H1 (cell line): ENCODE measurements at regions not wholly inside any gene's neighbourhood (a gene's known extent, or its start where the extent isn't known, plus 50 kb on each side); places are given as distances from the start of the nearest gene placed in this dataset.

Experiments
- CTCF ChIA-PET: fragments of 300-600 bp; sonication (Branson Sonifier 250); formaldehyde crosslinking; loops from one replicate; lab custom pipeline; 2021; ENCODE audit not compliant: partially characterized antibody; lab: Charles Lee
- POLR2A ChIA-PET: fragments of 300-600 bp; sonication (Branson Sonifier 250); formaldehyde crosslinking; loops from one replicate; lab custom pipeline; 2021; ENCODE audit warnings: inconsistent platforms; ENCODE audit not compliant: partially characterized antibody; lab: Charles Lee
- DNase-seq, 2 experiments: peaks; one replicate each; pipeline versions ENCODE4 v3.0.0 to v3.0.0-alpha.2; 2010 to 2022; ENCODE audit warnings: low spot score in 2 of 2, low read depth in 1 of 2, mixed read lengths in 1 of 2
- FAIRE-seq: peaks from 2 replicates; lab custom pipeline; 2011; peaks lifted over from hg19 to GRCh38; lab: Jason Lieb, UNC
- H2AFZ ChIP-seq: 2 replicates; pipeline ENCODE4 v1.8.1; 2012; ENCODE audit warnings: low read length, inconsistent platforms
- H2AK5ac ChIP-seq: 2 replicates; pipeline ENCODE4 v1.6.1; 2013; ENCODE audit warnings: low read depth, low read length
- H2BK120ac ChIP-seq: replicated peaks from 2 replicates; pipeline ENCODE3; 2013; ENCODE audit warnings: low read depth, low read length, inconsistent platforms
- H2BK12ac ChIP-seq: 2 replicates; pipeline ENCODE4 v1.6.1; 2013; ENCODE audit warnings: low read depth, low read length
- H2BK15ac ChIP-seq: 2 replicates; pipeline ENCODE4 v1.6.1; 2013; ENCODE audit warnings: low read length
- H2BK20ac ChIP-seq: 2 replicates; pipeline ENCODE4 v1.6.1; 2013; ENCODE audit warnings: low read length
- H2BK5ac ChIP-seq: 2 replicates; pipeline ENCODE4 v1.6.1; 2013; ENCODE audit warnings: low read depth, low read length
- H3K14ac ChIP-seq: 2 replicates; pipeline ENCODE4 v1.6.1; 2013; ENCODE audit warnings: inconsistent platforms; ENCODE audit not compliant: insufficient read length
- H3K18ac ChIP-seq: 2 replicates; pipeline ENCODE4 v1.6.1; 2013; ENCODE audit warnings: low read length; ENCODE audit errors: extremely low read depth
- H3K23ac ChIP-seq: 2 replicates; pipeline ENCODE4 v1.6.1; 2013; ENCODE audit warnings: inconsistent platforms; ENCODE audit not compliant: insufficient read length
- H3K23me2 ChIP-seq: 2 replicates; pipeline ENCODE4 v1.6.1; 2013; ENCODE audit warnings: low read depth, low read length
- H3K27ac ChIP-seq: 2 replicates; pipeline ENCODE4 v1.6.1; 2011; ENCODE audit warnings: low read depth, low read length, inconsistent platforms
- H3K27me3 ChIP-seq, 4 experiments: replicated peaks in 1 of 4; 1 replicate in 1 of 4; 2 replicates in 3 of 4; pipeline versions ENCODE4 v1.6.1 to v1.8.1; 2011 to 2013; ENCODE audit warnings: low read length in 3 of 4, mild to moderate bottlenecking in 3 of 4, inconsistent platforms in 2 of 4, mixed read lengths in 2 of 4, moderate library complexity in 1 of 4; ENCODE audit not compliant: control insufficient read depth in 3 of 4, insufficient read depth in 3 of 4; ENCODE audit errors: extremely low read depth in 1 of 4
- H3K36me3 ChIP-seq, 4 experiments: 2 replicates each; pipeline versions ENCODE4 v1.6.1 to v1.8.1; 2011 to 2013; ENCODE audit warnings: mild to moderate bottlenecking in 4 of 4, low read length in 3 of 4, moderate library complexity in 2 of 4, control low read depth in 1 of 4, inconsistent platforms in 1 of 4; ENCODE audit not compliant: insufficient read depth in 4 of 4, control insufficient read depth in 2 of 4
- H3K4ac ChIP-seq: replicated peaks from 2 replicates; pipeline ENCODE3; 2013; ENCODE audit warnings: low read length, low read depth, mixed read lengths, inconsistent platforms; ENCODE audit not compliant: insufficient read length
- H3K4me1 ChIP-seq, 4 experiments: replicated peaks in 1 of 4; 1 replicate in 1 of 4; 2 replicates in 3 of 4; pipeline versions ENCODE4 v1.6.1 to v1.8.1; 2011 to 2013; ENCODE audit warnings: low read length in 3 of 4, inconsistent platforms in 2 of 4, mixed read lengths in 1 of 4; ENCODE audit not compliant: insufficient read depth in 4 of 4, control insufficient read depth in 3 of 4
- H3K4me2 ChIP-seq, 2 experiments: 2 replicates each; pipeline versions ENCODE4 v1.6.1 to v1.8.1; 2011 to 2013; ENCODE audit warnings: low read depth in 2 of 2, low read length in 2 of 2, control low read depth in 1 of 2, inconsistent platforms in 1 of 2, mild to moderate bottlenecking in 1 of 2; ENCODE audit not compliant: insufficient read depth in 1 of 2
- H3K4me3 ChIP-seq, 4 experiments: fragments of 200-600, 300-600 bp in 1 of 4; sonication (generic), shearing (Covaris generic), sonication (Bioruptor Twin) in 1 of 4; 2 replicates each; pipeline versions ENCODE4 v1.5.1 to v1.8.1; 2011 to 2016; ENCODE audit warnings: low read length in 4 of 4, low read depth in 3 of 4, control low read depth in 2 of 4, inconsistent platforms in 2 of 4, mild to moderate bottlenecking in 2 of 4, mixed read lengths in 1 of 4, moderate library complexity in 1 of 4; ENCODE audit not compliant: insufficient read depth in 2 of 4; ENCODE audit errors: extremely low read depth in 1 of 4
- H3K56ac ChIP-seq: replicated peaks from 2 replicates; pipeline ENCODE3; 2013; ENCODE audit warnings: low read depth, mild to moderate bottlenecking, mixed read lengths, low read length, inconsistent platforms; ENCODE audit not compliant: insufficient read length
- H3K79me1 ChIP-seq: 2 replicates; pipeline ENCODE4 v1.6.1; 2013; ENCODE audit warnings: low read depth, low read length, control low read depth
- H3K79me2 ChIP-seq, 2 experiments: 2 replicates each; pipeline versions ENCODE4 v1.6.1 to v1.8.1; 2012 to 2013; ENCODE audit warnings: low read length in 2 of 2, mild to moderate bottlenecking in 2 of 2, inconsistent platforms in 1 of 2; ENCODE audit not compliant: insufficient read depth in 2 of 2, control insufficient read depth in 1 of 2
- H3K9ac ChIP-seq, 4 experiments: replicated peaks in 1 of 4; 1 replicate in 1 of 4; 2 replicates in 3 of 4; pipeline versions ENCODE4 v1.6.1 to v1.8.1; 2011 to 2013; ENCODE audit warnings: low read depth in 3 of 4, low read length in 3 of 4, control low read depth in 2 of 4, mild to moderate bottlenecking in 2 of 4, moderate library complexity in 2 of 4, inconsistent platforms in 1 of 4; ENCODE audit errors: extremely low read depth in 1 of 4
- H3K9me3 ChIP-seq, 2 experiments: 2 replicates each; pipeline versions ENCODE4 v1.6.1 to v1.8.1; 2012 to 2013; ENCODE audit warnings: mild to moderate bottlenecking in 2 of 2, moderate library complexity in 2 of 2, control low read depth in 1 of 2, inconsistent platforms in 1 of 2, low read depth in 1 of 2, low read length in 1 of 2, mixed read lengths in 1 of 2; ENCODE audit not compliant: insufficient read depth in 2 of 2
- H4K20me1 ChIP-seq, 2 experiments: replicated peaks in 1 of 2; 2 replicates each; pipeline versions ENCODE3 to v1.8.1; 2011 to 2013; ENCODE audit warnings: inconsistent platforms in 2 of 2, low read length in 2 of 2, mild to moderate bottlenecking in 1 of 2; ENCODE audit not compliant: insufficient read depth in 2 of 2, control insufficient read depth in 1 of 2
- H4K5ac ChIP-seq: 2 replicates; pipeline ENCODE4 v1.6.1; 2013; ENCODE audit warnings: low read length, low read depth, mixed read lengths, inconsistent platforms; ENCODE audit not compliant: insufficient read length
- H4K8ac ChIP-seq: 2 replicates; pipeline ENCODE4 v1.8.0; 2013; ENCODE audit warnings: mild to moderate bottlenecking, moderate library complexity, low read length, inconsistent platforms; ENCODE audit not compliant: insufficient read depth; ENCODE audit errors: extremely low read depth
- H4K91ac ChIP-seq: replicated peaks from 2 replicates; pipeline ENCODE3; 2013; ENCODE audit warnings: low read length, mixed read lengths, inconsistent platforms; ENCODE audit not compliant: insufficient read length
- BACH1 ChIP-seq: IDR thresholded peaks from 2 replicates; pipeline ENCODE4 v1.6.1; 2012; ENCODE audit warnings: low read length, improper control_type of control experiment
- CEBPB ChIP-seq: IDR thresholded peaks from 2 replicates; pipeline ENCODE4 v1.6.1; 2012; ENCODE audit warnings: low read depth, low read length
- CHD1 ChIP-seq: IDR thresholded peaks from 2 replicates; pipeline ENCODE4 v1.6.1; 2012; ENCODE audit warnings: low read depth, low read length, improper control_type of control experiment
- CHD2 ChIP-seq: IDR thresholded peaks from 2 replicates; pipeline ENCODE4 v1.6.1; 2012; ENCODE audit warnings: low read length, improper control_type of control experiment
- GABPA ChIP-seq: IDR thresholded peaks from 2 replicates; pipeline ENCODE4 v1.6.1; 2011; ENCODE audit warnings: mild to moderate bottlenecking, low read length, moderate library complexity, borderline replicate concordance; ENCODE audit not compliant: insufficient read depth
- POLR2A ChIP-seq, 2 experiments: IDR thresholded peaks; 1 replicate in 1 of 2; 2 replicates in 1 of 2; pipeline ENCODE4 v1.6.1; 2011; ENCODE audit warnings: low read depth in 2 of 2, low read length in 2 of 2, mild to moderate bottlenecking in 2 of 2; ENCODE audit errors: control extremely low read depth in 1 of 2
- RBBP5 ChIP-seq: IDR thresholded peaks from 2 replicates; pipeline ENCODE4 v1.7.1; 2012; ENCODE audit warnings: low read depth, mild to moderate bottlenecking, inconsistent platforms, low read length, moderate library complexity, borderline replicate concordance
- RNF2 ChIP-seq: fragments of 200-900, 300-1000 bp; sonication (generic); IDR thresholded peaks from 2 replicates; pipeline ENCODE4 v1.7.1; 2016; ENCODE audit warnings: borderline replicate concordance, low read depth, mild to moderate bottlenecking, antibody characterized with exemption, low read length; ENCODE audit not compliant: poor library complexity, severe bottlenecking; ENCODE audit errors: missing control alignments
- RXRA ChIP-seq: IDR thresholded peaks from 2 replicates; pipeline ENCODE4 v1.6.1; 2011; ENCODE audit warnings: low read depth, mild to moderate bottlenecking, low read length, moderate library complexity; ENCODE audit not compliant: insufficient read depth
- SIX5 ChIP-seq: IDR thresholded peaks from 2 replicates; pipeline ENCODE4 v1.6.1; 2011; ENCODE audit warnings: mild to moderate bottlenecking, low read depth, low read length
- SP2 ChIP-seq: IDR thresholded peaks from 2 replicates; pipeline ENCODE4 v1.6.1; 2012; ENCODE audit warnings: mild to moderate bottlenecking, low read length, inconsistent platforms
- SRF ChIP-seq: IDR thresholded peaks from 2 replicates; pipeline ENCODE4 v1.6.1; 2011; ENCODE audit warnings: mild to moderate bottlenecking, low read depth, low read length, moderate library complexity
- TAF1 ChIP-seq: IDR thresholded peaks from 2 replicates; pipeline ENCODE4 v1.6.1; 2011; ENCODE audit warnings: mild to moderate bottlenecking, low read depth, low read length
- TCF12 ChIP-seq: IDR thresholded peaks from 2 replicates; pipeline ENCODE4 v1.6.1; 2011; ENCODE audit warnings: low read depth, mild to moderate bottlenecking, low read length
- ZNF274 ChIP-seq: IDR thresholded peaks from 2 replicates; pipeline ENCODE4 v1.7.0; 2012; ENCODE audit warnings: low read length, borderline replicate concordance; ENCODE audit errors: extremely low read depth
- WGBS, 2 experiments: shearing (Covaris generic) in 1 of 2; methylation state at CpG; one replicate each; pipeline versions ENCODE4 v1.1.6 to v1.1.7; 2013 to 2015; ENCODE audit warnings: low lambda C conversion rate in 2 of 2, mixed read lengths in 2 of 2, inconsistent platforms in 1 of 2, low coverage in 1 of 2, missing lambda C conversion rate in 1 of 2; ENCODE audit not compliant: insufficient replicate concordance in 2 of 2, insufficient coverage in 1 of 2, insufficient read length in 1 of 2; ENCODE audit errors: extremely low coverage in 1 of 2, missing lambda C conversion rate in 1 of 2; 5-methylcytosine and 5-hydroxymethylcytosine counted together

- TF ChIP-seq GABPA (no peak), ZNF274 (no peak), CEBPB (no peak), POLR2A (IDR thresholded peaks at IDR 0.05; ENCODE audit: control extremely low read depth in 1 of 2, low read depth in 2 of 2, low read length in 2 of 2) (no peak), RXRA (no peak), BACH1 (no peak), SIX5 (no peak), TCF12 (no peak), TAF1 (no peak), SP2 (no peak), CHD2 (no peak), CHD1 (no peak), RBBP5 (no peak), SRF (no peak), RNF2 (no peak)
- Histone ChIP-seq H2BK12ac (no peak overlapping the region), H3K36me3 (no peaks in the 10 kb centered on the region), H3K9ac (no peak overlapping the region), H4K8ac (no peak overlapping the region; the same call in 1 of the 2 replicates), H4K20me1 (no peaks in the 10 kb centered on the region), H2BK120ac (no peak overlapping the region), H2AK5ac (no peak overlapping the region), H2BK5ac (no peak overlapping the region), H3K18ac (no peak overlapping the region), H2AFZ (peak overlapping the region; percentile 16; the same call in 1 of the 2 replicates), H3K56ac (no peak overlapping the region), H3K23ac (no peak overlapping the region), H4K5ac (no peak overlapping the region), H3K14ac (no peak overlapping the region), H3K9me3 (no peaks in the 10 kb centered on the region), H3K23me2 (no peaks in the 10 kb centered on the region), H3K4me3 (no peak overlapping the region), H4K91ac (no peak overlapping the region), H3K4me1 (no peaks in the 10 kb centered on the region), H3K4ac (no peak overlapping the region), H3K4me2 (no peak overlapping the region), H2BK15ac (no peak overlapping the region), H2BK20ac (no peak overlapping the region), H3K79me2 (no peaks in the 10 kb centered on the region), H3K79me1 (no peaks in the 10 kb centered on the region), H3K27ac (no peak overlapping the region), H3K27me3 (no peaks in the 10 kb centered on the region)
- ChIA-PET CTCF (interaction anchor here (0.6 kb wide), 1 partner anchor 530 kb away, joined by 5 read pairs; no protein-coding TSS in a partner anchor), POLR2A (no interaction called here)
- FAIRE-seq (no peak), DNase-seq (no peak)
- 94% methylated on average over 8 of the region's 8 CpGs; no CpG with 5 or more reads in 1 of the 2 experiments for WGBS, 2 experiments
Measured at GRCh38 chr10:31650010-31650409, 278.6 kb downstream of the ARHGAP12 start.
